Spinal cord (tissue), 9 donors: ENCODE measurements at regions not wholly inside any gene's neighbourhood (a gene's known extent, or its start where the extent isn't known, plus 50 kb on each side); places are given as distances from the start of the nearest gene placed in this dataset.

Experiments used
- DNase-seq, 6 donors: peaks; one replicate each; pipeline versions ENCODE4 v3.0.0 to v3.0.0-alpha.2; 2013 to 2015; ENCODE audit warnings: low spot score in 6 of 6, low read depth in 4 of 6
- H3K27ac ChIP-seq: one replicate; pipeline ENCODE4 v1.5.1; 2013; ENCODE audit warnings: low read depth, low read length, control low read depth
- H3K27me3 ChIP-seq: one replicate; pipeline ENCODE4 v1.6.1; 2013; ENCODE audit warnings: low read length; ENCODE audit not compliant: control insufficient read depth, insufficient read depth
- H3K36me3 ChIP-seq: one replicate; pipeline ENCODE4 v1.6.1; 2013; ENCODE audit warnings: low read length; ENCODE audit not compliant: control insufficient read depth, insufficient read depth
- H3K4me1 ChIP-seq: one replicate; pipeline ENCODE4 v1.6.1; 2013; ENCODE audit warnings: low read length; ENCODE audit not compliant: control insufficient read depth, insufficient read depth
- H3K4me3 ChIP-seq: one replicate; pipeline ENCODE4 v1.5.1; 2013; ENCODE audit warnings: low read depth, low read length, control low read depth
- H3K9me3 ChIP-seq: one replicate; pipeline ENCODE4 v1.6.1; 2013; ENCODE audit warnings: low read length; ENCODE audit not compliant: control insufficient read depth, insufficient read depth
- WGBS: methylation state at CpG from one replicate; pipeline ENCODE4 v1.1.5; 2013; ENCODE audit warnings: missing lambda C conversion rate; ENCODE audit not compliant: insufficient coverage; 5-methylcytosine and 5-hydroxymethylcytosine counted together
- donor health status: healthy.

- Histone ChIP-seq H3K36me3 (no peaks in the 10 kb centered on the region), H3K27me3 (no peaks in the 10 kb centered on the region), H3K4me3 (no peak overlapping the region), H3K27ac (no peak overlapping the region), H3K9me3 (no peaks in the 10 kb centered on the region), H3K4me1 (peaks cover 24% of the 10 kb centered on the region)
- WGBS = 75% methylated on average over 2 of the region's 2 CpGs
- no peak for DNase-seq
These were observed 122.4 kb downstream of the OLFM1 start for GRCh38 chr9:135209852-135210251.

GRCh38 chr9:135210676-135211523 is 123.4 kb downstream of the OLFM1 start:
- no peak overlapping the region for H3K27ac ChIP-seq
- H3K27me3 ChIP-seq = no peaks in the 10 kb centered on the region
- WGBS = 86% methylated on average over 5 of the region's 7 CpGs
- H3K9me3 ChIP-seq = no peaks in the 10 kb centered on the region
- no peaks in the 10 kb centered on the region for H3K36me3 ChIP-seq
- no peak overlapping the region for H3K4me3 ChIP-seq
- DNase-seq = no peak
- peaks cover 31% of the 10 kb centered on the region for H3K4me1 ChIP-seq

- Histone ChIP-seq H3K27me3 (no peaks in the 10 kb centered on the region), H3K4me1 (peaks cover 37% of the 10 kb centered on the region), H3K36me3 (no peaks in the 10 kb centered on the region), H3K4me3 (no peak overlapping the region), H3K9me3 (no peaks in the 10 kb centered on the region), H3K27ac (no peak overlapping the region)
- DNase-seq = no peak
- 96% methylated on average over 3 of the region's 3 CpGs for WGBS
These were observed 124.0 kb downstream of the OLFM1 start for GRCh38 chr9:135211524-135211890.

GRCh38 chr9:135212961-135213360 is 125.5 kb downstream of the OLFM1 start:
- no peaks in the 10 kb centered on the region for H3K36me3 ChIP-seq
- 84% methylated on average over 5 of the region's 5 CpGs for WGBS
- no peak for DNase-seq
- no peak overlapping the region for H3K27ac ChIP-seq
- no peaks in the 10 kb centered on the region for H3K27me3 ChIP-seq
- no peaks in the 10 kb centered on the region for H3K9me3 ChIP-seq
- H3K4me1 ChIP-seq = peaks cover 51% of the 10 kb centered on the region
- H3K4me3 ChIP-seq = no peak overlapping the region

GRCh38 chr9:135213566-135213965 is 126.1 kb downstream of the OLFM1 start:
- peaks cover 57% of the 10 kb centered on the region for H3K4me1 ChIP-seq
- 87% methylated on average over 7 of the region's 9 CpGs for WGBS

GRCh38 chr9:135214054-135214640 is 126.7 kb downstream of the OLFM1 start:
- H3K4me1 ChIP-seq = peaks cover 63% of the 10 kb centered on the region
- no peaks in the 10 kb centered on the region for H3K36me3 ChIP-seq
- no peak overlapping the region for H3K27ac ChIP-seq
- no peak overlapping the region for H3K4me3 ChIP-seq
- 49% methylated on average over 17 of the region's 19 CpGs for WGBS
- H3K9me3 ChIP-seq = no peaks in the 10 kb centered on the region
- DNase-seq = peak in 2 of 6 donors; percentile 21 to 24
- H3K27me3 ChIP-seq = no peaks in the 10 kb centered on the region

More at GRCh38 chr9:135213566-135213965, 126.1 kb downstream of the OLFM1 start:
- H3K9me3 ChIP-seq = no peaks in the 10 kb centered on the region
- no peaks in the 10 kb centered on the region for H3K36me3 ChIP-seq
- no peak overlapping the region for H3K27ac ChIP-seq
- no peaks in the 10 kb centered on the region for H3K27me3 ChIP-seq
- H3K4me3 ChIP-seq = no peak overlapping the region
- no peak for DNase-seq

GRCh38 chr9:135214706-135215105 is 127.2 kb downstream of the OLFM1 start:
- DNase-seq = no peak
- 95% methylated on average over 8 of the region's 11 CpGs for WGBS
- H3K27me3 ChIP-seq = no peaks in the 10 kb centered on the region
- H3K27ac ChIP-seq = no peak overlapping the region
- no peaks in the 10 kb centered on the region for H3K36me3 ChIP-seq
- H3K4me1 ChIP-seq = peaks cover 63% of the 10 kb centered on the region
- no peak overlapping the region for H3K4me3 ChIP-seq
- no peaks in the 10 kb centered on the region for H3K9me3 ChIP-seq

GRCh38 chr9:135215571-135216161 is 128.2 kb downstream of the OLFM1 start:
- DNase-seq = peak in 2 of 6 donors; percentile 67 to 92
- H3K4me3 ChIP-seq = no peak overlapping the region
- no peak overlapping the region for H3K27ac ChIP-seq

GRCh38 chr9:135216236-135216635 is 128.8 kb downstream of the OLFM1 start:
- H3K4me1 ChIP-seq = peaks cover 71% of the 10 kb centered on the region
- H3K27me3 ChIP-seq = no peaks in the 10 kb centered on the region
- no peak overlapping the region for H3K27ac ChIP-seq
- no peaks in the 10 kb centered on the region for H3K9me3 ChIP-seq
- H3K36me3 ChIP-seq = no peaks in the 10 kb centered on the region
- no peak overlapping the region for H3K4me3 ChIP-seq
- WGBS = 88% methylated on average over 7 of the region's 7 CpGs
- DNase-seq = peak in 1 of 6 donors; percentile 42

More at GRCh38 chr9:135215571-135216161, 128.2 kb downstream of the OLFM1 start:
- WGBS = 45% methylated on average over 10 of the region's 14 CpGs
- H3K36me3 ChIP-seq = no peaks in the 10 kb centered on the region
- H3K9me3 ChIP-seq = no peaks in the 10 kb centered on the region
- H3K4me1 ChIP-seq = peaks cover 66% of the 10 kb centered on the region
- no peaks in the 10 kb centered on the region for H3K27me3 ChIP-seq
